H1 (cell line): ENCODE measurements at regions not wholly inside any gene's neighbourhood (a gene's known extent, or its start where the extent isn't known, plus 50 kb on each side); places are given as distances from the start of the nearest gene placed in this dataset.

Experiments
- CHD7 ChIP-seq: fragments of 300-600 bp; sonication (generic); IDR thresholded peaks from 2 replicates; pipeline ENCODE4 v1.7.1; 2012; ENCODE audit warnings: low read length, moderate library complexity, mild to moderate bottlenecking, inconsistent platforms; ENCODE audit not compliant: insufficient replicate concordance
- CREB1 ChIP-seq: IDR thresholded peaks from 2 replicates; pipeline ENCODE4 v1.6.1; 2012; ENCODE audit warnings: inconsistent platforms

- TF ChIP-seq CHD7 (no peak), CREB1 (no peak)
- TF ChIP-seq, all 59 proteins: peak for 0
These were observed 849.0 kb downstream of the RNF144A start (continued) for GRCh38 chr2:7766088-7766722.
